ENCODE measurements at regions not wholly inside any gene's neighbourhood (a gene's known extent, or its start where the extent isn't known, plus 50 kb on each side); places are given as distances from the start of the nearest gene placed in this dataset.
A peak's percentile ranks its signal among the peaks of the same experiment; 100 is the strongest.
"Not testable (repeated sequence)": the region's sequence is repeated elsewhere in the genome, so short reads cannot be mapped to it uniquely, and the experiment has no call there.

DNA sequence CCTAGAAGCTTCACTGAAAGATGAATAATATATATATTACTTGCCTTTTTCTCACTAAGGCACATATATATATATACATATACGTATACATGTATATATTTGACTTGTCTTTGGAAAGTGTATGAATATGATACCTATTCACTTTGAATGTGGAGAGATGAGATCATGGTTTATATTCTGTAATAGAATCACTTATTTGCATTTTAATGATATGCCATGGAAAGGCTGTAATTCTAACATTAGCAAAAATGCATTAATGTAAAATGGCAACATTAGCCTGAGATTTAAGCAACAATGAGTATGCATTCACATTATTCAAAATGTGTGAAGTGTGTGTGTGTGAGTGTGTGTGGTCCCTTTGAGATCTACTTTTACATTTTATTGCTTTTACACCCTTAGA, 54.5 kb upstream of the PRKD1 start:
- no peak for DNase-seq (ENCODE audit: low spot score)

DNA sequence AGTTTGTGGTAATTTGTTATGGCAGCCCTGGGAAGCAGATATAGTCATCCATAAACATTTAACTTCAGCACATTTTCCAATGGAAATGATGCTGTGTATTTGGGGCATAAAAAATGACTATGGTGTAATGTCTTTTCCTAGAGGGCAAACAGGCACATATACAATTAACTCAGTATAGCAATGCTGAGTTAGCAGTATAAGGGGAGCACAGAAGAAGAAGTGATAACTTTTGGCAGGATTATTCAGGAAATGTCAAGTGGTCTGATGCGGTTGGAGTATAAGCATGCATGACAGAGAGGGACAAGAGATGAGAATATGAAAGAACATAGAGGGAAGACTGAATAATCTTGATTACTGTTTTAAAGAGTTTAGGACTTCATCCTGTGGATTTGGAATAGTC, 55.3 kb upstream of the PRKD1 start:
- no peak for DNase-seq (ENCODE audit: low spot score)

DNA sequence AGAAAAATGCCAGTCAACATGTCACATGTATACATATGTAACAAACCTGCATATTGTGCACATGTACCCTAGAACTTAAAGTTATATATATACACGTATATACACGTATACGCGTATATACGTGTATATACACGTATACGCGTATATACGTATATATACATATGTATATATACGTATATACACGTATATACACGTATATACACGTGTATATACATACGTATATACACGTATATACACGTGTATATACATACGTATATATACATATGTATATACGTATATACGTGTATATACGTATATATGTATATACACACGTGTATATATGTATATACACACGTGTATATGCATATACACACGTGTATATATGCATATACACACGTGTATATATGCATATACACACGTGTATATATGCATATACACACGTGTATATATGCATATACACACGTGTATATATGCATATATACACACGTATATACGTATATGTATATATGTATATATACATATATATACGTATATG, 62.8 kb upstream of the PRKD1 start:
- DNase-seq (ENCODE audit: low spot score): not testable (repeated sequence)

DNA sequence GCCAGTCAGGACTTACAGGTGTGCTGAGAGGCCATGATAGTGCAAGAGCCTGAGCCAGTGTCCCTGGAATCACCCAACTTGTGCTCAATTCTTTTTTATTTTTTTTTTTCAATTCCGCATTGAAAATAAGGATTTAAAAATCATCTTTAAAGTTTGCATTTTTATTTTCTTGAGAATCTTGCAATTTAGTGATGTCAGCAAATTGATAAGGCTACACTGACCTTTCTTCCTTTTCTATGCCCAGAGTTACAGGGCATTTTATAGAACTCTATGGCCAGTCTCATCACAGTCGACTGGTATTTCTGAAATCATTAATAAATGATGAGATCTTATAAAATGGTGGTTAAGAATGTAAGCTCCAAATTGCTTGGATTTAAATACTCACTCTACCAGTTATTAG, 63.3 kb upstream of the PRKD1 start:
- DNase-seq (ENCODE audit: low spot score): no peak

DNA sequence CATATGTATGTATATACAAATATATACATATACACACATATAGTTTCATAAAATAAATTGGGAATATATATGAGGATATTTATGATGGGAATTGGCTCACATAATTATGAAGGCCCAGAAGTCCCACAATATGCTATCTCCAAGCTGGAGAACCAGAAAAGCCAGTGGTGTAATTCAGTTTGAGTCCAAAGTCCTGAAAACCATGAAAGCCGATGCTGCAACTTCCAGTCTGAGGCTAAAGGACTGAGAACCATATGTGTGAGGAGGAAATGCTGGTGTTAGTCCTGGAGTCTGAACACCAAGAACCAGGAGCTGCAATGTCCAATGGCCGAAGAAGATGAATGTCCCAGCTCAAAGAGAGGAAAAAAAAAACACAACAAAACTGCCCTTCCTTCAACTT, 65.5 kb upstream of the PRKD1 start:
- DNase-seq (ENCODE audit: low spot score): no peak

DNA sequence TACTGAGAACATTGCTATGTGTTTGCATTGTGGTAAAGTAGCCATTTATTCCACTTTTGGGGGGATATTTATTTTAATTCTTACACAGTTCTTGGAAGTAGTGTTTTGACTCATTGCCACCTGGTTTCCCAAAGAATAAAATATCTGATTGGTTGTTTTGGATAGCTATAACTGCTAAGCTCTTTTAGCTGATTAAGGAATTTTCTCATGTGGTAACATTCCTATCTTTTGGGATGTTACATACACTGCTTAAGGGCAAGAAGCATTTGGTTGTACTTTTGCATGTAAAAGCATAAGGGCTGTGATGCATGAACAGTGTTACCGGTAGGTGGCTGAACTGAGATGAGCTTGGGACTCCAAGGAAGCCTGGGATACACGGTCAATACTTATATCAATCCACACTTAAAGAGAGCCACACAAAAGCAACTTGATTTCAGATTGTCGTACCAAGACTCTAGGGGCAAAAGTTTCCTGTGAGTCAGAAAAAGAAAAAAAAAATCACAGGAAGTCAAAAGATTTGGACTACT, 71.4 kb upstream of the PRKD1 start:
- DNase-seq (ENCODE audit: low spot score): no peak

DNA sequence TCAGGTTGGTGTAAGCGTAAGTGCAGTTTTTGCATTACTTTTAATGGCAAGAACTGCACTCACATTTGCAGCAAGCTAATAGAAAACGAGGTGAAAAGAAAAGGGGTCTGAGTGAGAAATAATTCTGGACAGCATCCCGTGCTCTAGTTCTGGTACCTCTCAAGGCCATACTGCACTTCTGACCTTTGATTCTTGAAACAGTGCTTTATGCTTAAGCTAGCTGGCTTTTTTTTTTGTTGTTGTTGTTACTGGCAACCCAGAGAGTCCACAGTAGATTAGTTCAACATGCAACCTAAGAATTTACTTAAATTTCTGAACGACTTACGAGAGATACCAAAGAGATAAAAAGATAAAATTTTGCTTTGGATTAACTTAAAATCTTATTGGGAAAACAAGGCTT, 75.2 kb upstream of the PRKD1 start:
- DNase-seq (ENCODE audit: low spot score): no peak

DNA sequence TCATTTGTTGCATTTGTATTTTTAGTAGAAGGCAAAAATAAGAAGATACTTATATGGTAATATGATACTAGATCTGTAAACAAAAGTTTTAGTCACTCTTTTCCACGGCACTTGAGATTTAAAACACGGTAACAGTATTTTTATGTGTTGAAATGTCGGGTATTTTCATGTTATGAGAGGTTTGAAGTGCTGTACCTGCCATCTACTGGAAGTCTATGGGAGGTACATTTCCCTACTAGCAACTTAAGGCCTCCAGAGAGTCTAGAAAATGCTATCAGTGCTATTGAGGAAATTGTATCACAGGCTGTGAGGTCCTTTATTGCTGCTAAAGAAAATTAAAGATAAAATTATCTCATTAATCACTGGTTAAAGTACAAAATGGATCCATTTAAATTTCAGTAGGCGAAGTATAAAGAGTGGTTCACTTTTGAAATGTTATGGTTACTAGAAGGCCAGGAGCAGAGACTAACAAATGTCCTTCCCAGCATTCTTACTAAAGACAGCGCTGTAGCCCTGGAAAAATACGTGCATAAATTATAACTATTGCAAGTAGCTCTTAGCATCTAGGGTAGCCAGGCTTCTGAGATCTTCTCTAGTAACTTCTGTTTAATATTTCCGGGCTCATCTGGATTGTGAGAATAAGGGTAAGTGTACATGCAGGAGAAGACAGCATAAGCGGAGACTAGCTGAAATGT, 77.6 kb upstream of the PRKD1 start:
- DNase-seq (ENCODE audit: low spot score): peak; percentile 60

DNA sequence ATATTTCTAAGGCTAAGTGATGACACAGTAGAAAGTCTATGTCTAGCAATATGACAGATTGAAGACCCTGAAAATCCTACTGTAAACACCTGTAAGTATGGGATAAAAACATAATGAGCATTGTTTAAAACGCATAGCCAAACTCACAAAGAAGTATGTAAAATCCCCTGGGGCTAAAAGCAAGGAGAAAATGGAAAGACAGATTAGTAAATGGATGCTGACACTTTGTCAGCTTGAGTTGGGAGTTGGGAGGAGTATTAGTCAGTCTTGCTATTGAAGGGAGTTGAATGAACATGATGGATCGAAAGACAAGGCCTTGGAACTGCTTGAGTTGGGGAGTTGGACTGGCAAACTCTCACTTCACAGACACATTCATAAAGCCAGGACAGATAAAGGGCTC, 79.0 kb upstream of the PRKD1 start:
- DNase-seq (ENCODE audit: low spot score): no peak

DNA sequence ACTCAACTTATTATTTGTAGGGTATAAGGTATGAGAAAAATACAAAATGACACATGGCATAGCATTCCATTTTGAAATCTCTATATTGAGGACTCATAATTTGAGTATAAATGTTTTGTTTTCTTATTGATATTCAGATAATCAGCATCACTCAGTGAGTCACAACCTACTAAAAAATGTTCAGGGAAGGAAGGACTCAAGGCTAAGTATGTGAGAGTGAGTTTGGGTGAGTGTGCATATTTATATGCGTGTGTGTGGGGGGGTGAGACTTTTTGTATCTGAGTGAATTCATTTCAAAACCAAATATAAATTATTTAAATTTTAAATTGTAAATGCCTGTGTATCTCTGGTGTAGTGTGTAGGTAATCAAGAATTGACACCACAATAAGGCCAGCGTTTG, 87.8 kb upstream of the PRKD1 start:
- no peak for DNase-seq (ENCODE audit: low spot score)

DNA sequence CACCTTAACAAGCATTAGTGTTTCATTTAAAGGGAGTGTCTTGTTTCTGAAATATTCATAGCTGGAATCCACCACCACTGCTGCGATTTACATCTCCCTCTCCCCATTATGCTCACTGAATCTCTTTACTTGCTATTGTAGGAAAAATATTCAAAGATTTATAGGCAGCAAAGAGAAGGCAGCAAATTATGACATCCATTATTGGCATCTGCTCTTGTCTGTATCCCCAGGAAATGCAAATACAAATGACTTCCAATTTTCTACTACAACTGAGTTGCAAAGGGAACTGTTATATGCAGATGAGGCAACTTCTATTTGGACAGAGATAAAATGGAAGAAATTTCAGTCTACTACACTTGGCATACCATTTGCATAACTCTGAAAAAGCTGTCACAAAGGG, 88.4 kb upstream of the PRKD1 start:
- DNase-seq (ENCODE audit: low spot score): no peak

DNA sequence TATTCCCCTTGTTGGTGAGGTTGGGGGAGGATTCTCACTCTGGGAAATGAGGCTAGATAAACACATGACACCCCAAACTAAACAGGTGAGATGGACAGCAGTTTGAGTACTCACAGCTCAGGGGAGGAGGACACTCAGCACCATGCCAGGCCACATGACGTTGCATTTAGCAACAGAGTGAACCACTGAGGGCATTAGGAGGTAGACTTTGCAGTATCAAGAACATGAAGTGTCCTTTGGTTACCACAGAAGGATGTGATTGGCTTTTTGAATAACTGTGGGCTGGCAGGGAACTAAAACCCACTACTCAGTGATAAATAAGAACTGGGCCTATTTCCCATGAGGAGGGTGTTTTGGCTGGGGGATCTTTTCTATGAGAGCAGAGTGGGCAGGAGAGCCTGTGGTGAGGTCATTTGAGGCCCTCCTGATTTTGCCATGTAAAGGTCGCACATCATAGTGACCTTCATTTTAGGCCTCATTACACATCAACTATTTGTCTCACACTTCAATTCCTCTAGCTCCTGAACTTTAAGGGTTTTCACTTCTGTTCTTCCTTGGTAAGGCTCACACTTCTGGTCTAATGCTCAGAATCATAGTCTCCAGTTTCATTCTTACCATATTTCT, 89.8 kb upstream of the PRKD1 start:
- DNase-seq (ENCODE audit: low spot score): no peak

DNA sequence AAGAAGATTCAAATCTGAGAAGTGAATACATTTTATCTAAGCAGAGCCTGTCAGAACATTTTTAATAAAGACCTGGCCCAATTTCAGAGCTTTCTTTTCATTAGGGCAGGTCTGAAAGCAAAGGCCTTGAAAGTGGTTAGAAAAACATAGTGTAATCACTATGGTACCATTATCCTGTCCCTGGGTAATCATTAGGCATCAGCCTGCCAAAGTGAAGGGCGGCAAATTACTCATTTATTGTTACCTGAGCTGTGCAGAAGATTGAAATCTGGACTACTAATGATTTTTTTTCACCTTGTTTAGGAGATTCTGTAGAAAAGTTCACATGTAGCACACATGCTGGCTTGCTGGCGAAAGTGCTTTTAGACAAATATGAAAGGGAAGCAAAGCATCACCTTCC, 92.6 kb upstream of the PRKD1 start:
- DNase-seq (ENCODE audit: low spot score): no peak

DNA sequence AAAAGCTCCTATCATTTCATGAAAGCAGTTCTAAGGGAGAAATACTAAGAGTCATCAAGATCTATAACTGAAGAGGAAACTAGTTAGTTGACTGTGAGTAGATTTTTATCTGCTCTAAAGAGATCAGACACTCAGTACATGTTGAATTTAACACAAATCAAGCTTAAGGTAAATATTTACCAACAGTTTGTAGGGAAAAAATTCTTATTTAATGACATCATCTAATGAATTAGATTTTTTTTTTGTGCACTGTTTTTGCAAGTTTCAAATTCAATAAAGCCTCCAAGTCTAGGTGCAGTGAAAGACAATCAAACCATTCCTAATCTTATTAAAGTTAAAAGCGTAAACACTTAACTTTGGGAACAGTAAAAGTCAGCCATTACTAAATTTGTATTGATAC, 93.0 kb upstream of the PRKD1 start:
- no peak for DNase-seq (ENCODE audit: low spot score)

DNA sequence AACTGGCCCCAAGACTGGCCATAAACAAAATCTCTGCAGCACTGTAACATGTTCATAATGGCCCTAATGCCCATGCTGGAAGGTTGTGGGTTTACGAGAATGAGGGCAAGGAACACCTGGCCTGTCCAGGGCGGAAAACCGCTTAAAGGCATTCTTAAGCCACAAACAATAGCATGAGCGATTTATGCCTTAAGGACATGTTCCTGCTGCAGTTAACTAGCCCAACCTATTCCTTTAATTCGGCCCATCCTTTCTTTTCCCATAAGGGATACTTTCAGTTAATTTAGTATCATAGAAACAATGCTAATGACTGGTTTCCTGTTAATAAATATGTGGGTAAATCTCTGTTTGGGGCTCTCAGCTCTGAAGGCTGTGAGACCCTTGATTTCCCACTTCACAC, 95.7 kb upstream of the PRKD1 start:
- DNase-seq (ENCODE audit: low spot score): not testable (repeated sequence)

DNA sequence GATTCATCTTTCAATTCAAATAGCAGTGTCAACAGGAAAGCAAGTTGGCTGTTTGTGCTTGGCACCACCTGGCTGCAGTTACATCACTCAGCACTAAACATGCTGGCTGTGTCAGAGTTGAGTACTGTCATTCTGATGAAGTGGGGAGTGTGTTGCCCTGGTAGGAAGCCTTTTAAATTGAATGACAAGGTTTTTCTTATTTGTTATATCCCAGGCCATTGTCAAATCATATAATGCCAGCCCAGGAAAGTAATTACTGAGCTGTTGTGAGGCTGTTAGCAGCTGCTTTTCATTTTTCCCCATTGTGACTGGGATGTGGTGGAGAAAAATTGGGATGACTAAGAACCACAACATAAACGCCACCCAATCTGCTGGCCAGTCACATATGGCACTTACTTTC, 106.5 kb upstream of the PRKD1 start:
- DNase-seq (ENCODE audit: low spot score): peak; percentile 65

DNA sequence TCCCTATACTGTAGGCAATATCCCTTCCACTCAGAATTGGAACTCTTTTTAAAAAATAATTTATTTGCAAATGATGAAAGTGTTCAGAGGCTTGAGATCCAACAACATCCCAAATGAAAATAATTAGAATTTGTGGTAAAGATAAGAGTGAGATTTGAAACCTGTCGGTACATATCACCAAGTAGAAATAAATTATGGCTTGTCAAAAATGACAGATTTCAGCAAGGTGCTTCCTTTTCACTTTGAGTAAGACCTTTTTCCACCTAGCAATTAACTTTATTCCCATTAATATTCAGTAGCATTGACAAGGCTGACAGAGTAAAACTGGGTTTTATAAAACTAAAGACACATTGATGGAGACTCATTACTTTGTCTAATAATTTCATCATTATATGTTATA, 107.7 kb upstream of the PRKD1 start:
- DNase-seq (ENCODE audit: low spot score): no peak

DNA sequence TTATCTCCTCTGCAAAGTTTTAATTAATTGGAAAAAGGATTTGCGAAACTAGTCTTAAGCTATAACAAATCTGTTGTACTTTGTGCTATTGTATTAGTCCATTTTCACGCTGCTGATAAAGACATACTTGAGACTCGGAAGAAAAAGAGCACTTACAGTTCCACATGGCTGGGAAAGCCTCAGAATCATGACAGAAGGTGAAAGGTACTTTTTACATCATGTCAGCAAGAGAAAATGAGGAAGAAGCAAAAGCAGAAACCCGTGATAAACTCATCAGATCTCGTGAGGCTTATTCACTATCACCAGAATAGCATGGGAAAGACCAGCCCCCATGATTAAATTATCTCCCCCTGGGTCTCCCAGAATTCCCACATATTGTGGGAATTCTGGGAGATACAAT, 118.1 kb upstream of the PRKD1 start:
- DNase-seq (ENCODE audit: low spot score): no peak

DNA sequence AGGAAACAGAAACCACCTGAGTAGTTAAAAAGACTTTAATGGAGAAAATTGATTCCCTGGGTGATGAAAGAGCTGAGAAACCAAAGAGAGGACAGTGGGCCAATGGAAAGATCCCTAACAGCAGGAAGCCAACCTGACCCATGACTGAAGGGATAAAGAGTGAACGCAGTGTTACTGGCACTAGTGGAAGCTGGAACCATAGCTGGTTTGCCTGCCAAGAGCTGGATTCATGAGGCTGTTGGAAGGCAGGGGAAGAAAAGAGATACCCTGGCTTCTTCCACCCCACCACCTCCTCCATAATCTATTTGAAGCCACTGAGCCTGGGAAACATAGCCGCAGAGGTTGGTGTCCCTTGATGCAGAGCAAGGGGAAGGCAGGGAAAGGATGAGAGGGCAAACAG, 125.5 kb upstream of the PRKD1 start:
- DNase-seq (ENCODE audit: low spot score): no peak

DNA sequence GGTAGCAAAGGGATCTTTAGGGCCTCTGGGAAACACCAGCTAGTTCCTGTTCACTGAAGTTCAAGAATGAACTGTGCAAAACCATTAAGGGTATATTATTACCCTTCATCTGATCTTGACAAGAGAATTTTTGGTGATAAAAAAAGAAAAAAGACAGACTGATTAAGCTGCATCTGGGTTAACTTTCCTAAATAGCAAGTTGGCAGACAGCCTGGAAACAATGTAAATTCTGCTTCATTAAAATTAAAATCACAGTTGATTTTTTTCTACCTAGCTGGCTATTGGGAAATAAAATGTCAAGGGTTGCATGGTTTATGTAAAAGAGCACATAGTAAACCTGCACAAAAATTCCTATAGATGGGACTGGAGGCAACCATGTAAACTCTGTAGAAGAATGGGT, 126.6 kb upstream of the PRKD1 start:
- DNase-seq (ENCODE audit: low spot score): no peak

DNA sequence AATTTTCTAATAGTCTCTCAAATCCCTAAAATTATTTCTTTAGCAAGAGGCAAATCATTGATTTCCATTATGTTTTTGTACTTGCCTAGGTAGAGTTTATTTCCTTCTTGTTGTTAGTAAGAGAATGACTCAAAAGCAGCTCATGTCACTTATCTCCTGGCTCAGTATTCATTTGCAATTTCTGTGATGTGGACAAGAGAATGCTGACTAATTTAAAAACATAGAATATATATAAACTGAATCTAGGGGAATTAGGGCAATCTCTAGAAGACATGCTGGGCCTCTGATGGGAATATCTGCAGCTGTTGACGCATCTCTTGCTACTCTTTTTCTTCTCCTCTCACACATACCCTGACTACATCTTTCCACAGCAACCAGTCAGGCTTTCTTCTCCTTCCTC, 130.8 kb upstream of the PRKD1 start:
- no peak for DNase-seq (ENCODE audit: low spot score)

DNA sequence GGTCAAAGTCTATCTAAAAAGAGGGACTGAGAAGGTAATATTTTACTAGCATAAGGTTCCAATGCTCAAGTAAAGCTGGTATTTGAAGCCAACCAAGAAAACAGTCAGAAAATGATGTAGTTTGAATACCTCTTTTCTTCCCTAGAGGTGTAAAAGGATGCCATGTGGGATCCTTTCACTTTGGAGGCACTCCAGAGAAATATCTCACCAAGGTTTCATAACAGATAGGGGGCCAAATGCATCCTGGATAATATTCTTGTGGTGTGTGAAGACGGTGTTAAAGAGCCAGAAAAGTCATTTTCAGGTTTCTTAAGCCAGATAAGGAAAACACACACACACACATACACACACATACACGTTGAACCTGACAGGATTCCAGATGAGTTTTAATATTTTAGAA, 136.1 kb upstream of the PRKD1 start:
- DNase-seq (ENCODE audit: low spot score): no peak

DNA sequence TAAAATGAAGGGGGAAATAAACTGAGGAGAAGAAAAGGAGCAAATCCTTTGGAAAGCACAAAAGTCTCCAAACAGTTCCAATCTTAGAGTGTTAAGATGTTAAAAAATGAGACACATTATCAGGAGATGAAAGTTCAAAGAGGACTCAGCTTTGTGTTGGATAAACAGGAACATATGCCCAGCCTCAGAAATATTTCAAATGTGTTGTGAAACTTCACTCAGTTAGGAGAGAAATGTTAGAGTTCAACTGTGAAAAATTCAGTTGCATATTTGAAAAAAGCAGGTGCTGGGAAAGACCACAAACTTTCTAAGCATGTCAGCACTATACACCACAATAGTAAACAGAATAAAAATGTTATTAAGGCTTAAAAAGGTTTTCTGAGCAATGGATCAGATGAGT, 136.8 kb upstream of the PRKD1 start:
- DNase-seq (ENCODE audit: low spot score): peak; percentile 19

DNA sequence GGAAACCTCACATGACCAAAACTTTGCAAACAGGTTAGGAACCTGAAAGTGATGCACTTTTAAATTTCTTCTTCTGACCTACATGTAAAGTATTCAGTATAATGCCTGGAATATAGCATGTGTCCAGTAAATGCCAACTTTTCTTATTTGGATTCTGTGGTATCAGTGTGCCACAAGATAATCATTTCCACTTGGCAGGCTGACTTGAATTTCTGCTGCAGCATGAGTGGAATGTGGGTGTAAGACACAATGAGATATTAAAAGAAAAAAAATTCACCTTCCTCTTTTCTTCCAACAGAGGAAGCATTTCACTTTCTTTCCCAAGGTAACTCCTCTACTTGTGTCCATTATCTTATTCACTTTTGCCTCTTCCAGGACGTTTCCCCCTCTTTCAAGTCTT, 141.9 kb upstream of the PRKD1 start:
- no peak for DNase-seq (ENCODE audit: low spot score)

All from AG08395 (cell line).